Uterus (tissue), 2 donors: ENCODE measurements at regions not wholly inside any gene's neighbourhood (a gene's known extent, or its start where the extent isn't known, plus 50 kb on each side); places are given as distances from the start of the nearest gene placed in this dataset.

Source experiments
- CTCF ChIP-seq, 4 experiments: fragments of 200-600 bp in 2 of 4; fragments of 450-650 bp in 2 of 4; sonication (generic) in 2 of 4; IDR thresholded peaks; one replicate each; pipeline ENCODE4 v1.5.1; 2016 to 2019; ENCODE audit warnings: antibody characterized with exemption in 4 of 4, mild to moderate bottlenecking in 2 of 4, moderate library complexity in 1 of 4
- POLR2A ChIP-seq, 2 donors: fragments of 450-650 bp; IDR thresholded peaks; one replicate each; pipeline ENCODE4 v1.6.1; 2016; ENCODE audit warnings: antibody characterized with exemption in 2 of 2, mild to moderate bottlenecking in 1 of 2, moderate library complexity in 1 of 2

GRCh38 chr4:86532851-86533250, 61.3 kb upstream of the PTPN13 start:
- TF ChIP-seq CTCF (IDR thresholded peaks at IDR 0.05) (no peak), POLR2A (IDR thresholded peaks at IDR 0.05) (no peak)
